Activated CD8-positive, alpha-beta T cell treated with anti-CD3 and anti-CD28 coated beads, Interleukin-2, amount 10 ng/mL, durations not matched to agents 7 days and 5 days (primary cell): ENCODE measurements at regions not wholly inside any gene's neighbourhood (a gene's known extent, or its start where the extent isn't known, plus 50 kb on each side); places are given as distances from the start of the nearest gene placed in this dataset.

Source experiments
- ATAC-seq: fragments of 150-1000 bp; cut with Tn5 transposase; one replicate; pipeline ENCODE4 v1.10.0; 2021; ENCODE audit warnings: moderate library complexity
- CTCF ChIA-PET: fragments of 350-600 bp; sonication (Branson Sonifier 250); formaldehyde crosslinking; loops from one replicate; lab custom pipeline; 2021; ENCODE audit warnings: antibody characterized with exemption; lab: Charles Lee
- POLR2A ChIA-PET: fragments of 350-600 bp; sonication (Branson Sonifier 250); formaldehyde crosslinking; loops from one replicate; lab custom pipeline; 2021; ENCODE audit warnings: antibody characterized with exemption; lab: Charles Lee
- DNase-seq: peaks from one replicate; pipeline ENCODE4 v3.0.0-alpha.2; 2020
- H3K27ac Mint-ChIP-seq: one replicate; pipeline ENCODE4 v1.8.0; 2021; ENCODE audit warnings: mild to moderate bottlenecking, mixed read lengths
- H3K27me3 Mint-ChIP-seq: one replicate; pipeline ENCODE4 v1.8.0; 2021; ENCODE audit warnings: low read depth, mixed read lengths
- H3K36me3 Mint-ChIP-seq: one replicate; pipeline ENCODE4 v1.8.0; 2021; ENCODE audit warnings: low read depth, mixed read lengths
- H3K4me1 Mint-ChIP-seq: one replicate; pipeline ENCODE4 v1.8.0; 2021; ENCODE audit warnings: low read depth, mixed read lengths
- H3K4me3 Mint-ChIP-seq: one replicate; pipeline ENCODE4 v1.8.0; 2021; ENCODE audit warnings: mild to moderate bottlenecking, mixed read lengths
- H3K9me3 Mint-ChIP-seq: one replicate; pipeline ENCODE4 v1.8.0; 2022; ENCODE audit warnings: mixed read lengths; ENCODE audit not compliant: insufficient read depth

GRCh38 chr13:99902657-99903056, 68.9 kb downstream of the ZIC5 start:
- no peaks in the 10 kb centered on the region for H3K9me3 Mint-ChIP-seq
- ChIA-PET CTCF (interaction anchor here (1.4 kb wide), 1 partner anchor 246 kb away, joined by 3 read pairs; no protein-coding TSS in a partner anchor), POLR2A (no interaction called here)
- H3K27me3 Mint-ChIP-seq = peaks cover 48% of the 10 kb centered on the region
- no peak for DNase-seq
- H3K36me3 Mint-ChIP-seq = no peaks in the 10 kb centered on the region
- ATAC-seq = no peak
- H3K4me3 Mint-ChIP-seq = no peak overlapping the region
- no peak overlapping the region for H3K27ac Mint-ChIP-seq
- peaks cover 6% of the 10 kb centered on the region for H3K4me1 Mint-ChIP-seq

DNA sequence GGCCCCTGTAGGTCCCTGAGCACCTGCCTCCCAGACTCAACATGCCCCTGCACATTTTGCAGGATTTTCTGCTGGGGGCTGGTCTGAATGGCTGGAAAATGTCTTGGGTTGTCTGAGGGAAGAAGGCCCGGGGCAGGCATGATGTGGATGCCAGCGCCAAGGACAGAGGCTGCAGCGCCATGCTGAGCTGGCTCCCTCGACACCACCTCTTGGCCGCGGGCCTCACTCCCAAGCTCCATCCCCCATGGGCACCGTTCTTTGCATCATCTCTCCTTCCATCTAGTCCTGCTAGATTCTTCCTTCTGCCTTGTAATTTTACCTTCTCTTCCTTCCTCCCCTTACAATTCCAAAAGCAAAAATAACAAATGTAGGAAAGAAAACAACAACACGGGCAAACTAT, 70.6 kb downstream of the ZIC5 start:
- ChIA-PET CTCF (interaction anchor here (0.8 to 4.0 kb wide), 11 partner anchors 12 to 614 kb away, joined by 3 to 33 read pairs (median 4); no protein-coding TSS in a partner anchor), POLR2A (no interaction called here)
- H3K27ac Mint-ChIP-seq = no peak overlapping the region
- H3K4me3 Mint-ChIP-seq = no peak overlapping the region
- ATAC-seq (no peak), DNase-seq (no peak)
- no peaks in the 10 kb centered on the region for H3K36me3 Mint-ChIP-seq
- H3K27me3 Mint-ChIP-seq = peaks cover 55% of the 10 kb centered on the region
- H3K9me3 Mint-ChIP-seq = no peaks in the 10 kb centered on the region
- peaks cover 6% of the 10 kb centered on the region for H3K4me1 Mint-ChIP-seq

DNA sequence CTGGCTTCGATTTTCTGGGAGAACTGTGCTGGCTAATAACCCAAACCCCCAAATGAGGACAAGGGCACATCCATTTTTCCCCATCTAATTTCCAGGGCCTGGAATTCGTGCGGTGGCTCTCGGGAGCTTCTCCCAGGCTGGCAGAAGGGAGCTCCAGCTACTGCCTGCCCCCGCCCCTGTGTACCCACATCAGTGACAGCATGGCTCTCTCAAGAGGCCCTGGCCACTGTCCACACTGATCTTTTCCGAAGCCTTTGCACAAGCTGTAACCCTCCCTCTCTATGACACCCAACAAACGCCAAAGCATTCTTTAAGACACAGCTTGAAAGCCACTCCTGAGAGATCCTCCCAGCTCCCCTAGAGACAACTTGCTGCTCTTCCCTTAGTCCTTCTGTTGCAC, 73.1 kb downstream of the ZIC5 start:
- no peak for ATAC-seq
- no peak for DNase-seq
- peaks cover 18% of the 10 kb centered on the region for H3K4me1 Mint-ChIP-seq
- H3K9me3 Mint-ChIP-seq = no peaks in the 10 kb centered on the region
- ChIA-PET CTCF (interaction anchor here (1.0 to 4.0 kb wide), 5 partner anchors 16 to 617 kb away, joined by 3 to 23 read pairs (median 6); no protein-coding TSS in a partner anchor), POLR2A (no interaction called here)
- H3K27ac Mint-ChIP-seq = no peak overlapping the region
- no peak overlapping the region for H3K4me3 Mint-ChIP-seq
- H3K36me3 Mint-ChIP-seq = no peaks in the 10 kb centered on the region
- H3K27me3 Mint-ChIP-seq = peaks cover 68% of the 10 kb centered on the region

- ATAC-seq (no peak), DNase-seq (no peak)
- H3K4me1 Mint-ChIP-seq = peaks cover 18% of the 10 kb centered on the region
- ChIA-PET CTCF (interaction anchor here (4.0 kb wide), 1 partner anchor 240 kb away, joined by 23 read pairs; no protein-coding TSS in a partner anchor), POLR2A (no interaction called here)
- no peak overlapping the region for H3K4me3 Mint-ChIP-seq
- no peaks in the 10 kb centered on the region for H3K36me3 Mint-ChIP-seq
- no peaks in the 10 kb centered on the region for H3K9me3 Mint-ChIP-seq
- H3K27ac Mint-ChIP-seq = no peak overlapping the region
- H3K27me3 Mint-ChIP-seq = peaks cover 61% of the 10 kb centered on the region
Observed at GRCh38 chr13:99897076-99897440, 74.5 kb downstream of the ZIC5 start.

GRCh38 chr13:99896369-99897075, 75.0 kb downstream of the ZIC5 start:
- Mint-ChIP-seq H3K4me3 (no peak overlapping the region), H3K9me3 (no peaks in the 10 kb centered on the region), H3K27ac (no peak overlapping the region), H3K36me3 (no peaks in the 10 kb centered on the region), H3K27me3 (peaks cover 57% of the 10 kb centered on the region), H3K4me1 (peaks cover 18% of the 10 kb centered on the region)
- DNase-seq (no peak), ATAC-seq (no peak)
- ChIA-PET CTCF (no interaction called here), POLR2A (no interaction called here)

DNA sequence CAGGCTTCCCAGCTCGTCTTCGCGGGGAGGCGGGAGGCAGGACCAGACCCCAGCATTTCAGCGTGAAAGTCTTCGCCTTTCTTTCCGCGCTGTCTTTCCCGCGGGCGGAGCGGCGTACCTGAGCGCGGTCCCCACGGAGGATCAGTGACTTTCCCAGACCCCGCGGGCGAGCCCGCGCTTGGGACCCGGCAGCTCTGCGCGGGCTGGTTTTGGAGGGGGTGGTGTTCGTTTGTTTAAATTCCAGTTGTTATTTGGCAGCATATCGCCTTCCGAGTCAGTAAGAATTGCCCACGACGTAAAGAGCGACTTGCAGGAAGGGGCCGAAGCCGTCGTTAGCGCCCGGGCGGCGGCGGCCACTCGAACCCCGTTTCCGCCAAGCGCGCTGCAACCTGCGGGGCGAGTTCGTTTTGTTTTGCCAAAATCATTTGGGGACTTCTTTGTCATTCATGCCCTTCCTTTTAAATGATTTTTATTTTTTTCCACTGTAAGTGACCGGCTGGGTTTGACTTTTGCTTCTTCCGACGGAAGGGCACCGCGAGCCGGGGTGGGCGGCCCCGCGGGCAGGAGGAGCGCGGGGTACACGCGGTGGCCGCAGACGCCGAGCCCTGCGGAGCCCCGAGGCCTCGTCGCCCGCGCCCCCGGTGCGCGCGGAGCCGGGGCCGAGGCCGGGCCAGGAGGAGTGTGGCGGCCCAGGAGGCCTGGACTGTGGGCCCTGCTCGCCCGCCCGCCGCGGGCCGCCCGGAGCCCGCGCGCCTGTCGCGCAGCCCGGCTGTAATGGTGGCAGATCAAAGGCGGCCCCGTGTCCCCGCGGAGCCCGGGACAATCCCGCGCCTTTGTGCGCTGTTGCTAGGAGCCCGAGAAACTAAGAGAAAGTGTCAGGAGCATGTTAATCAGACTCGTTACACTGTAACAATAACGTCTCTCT, 75.9 kb downstream of the ZIC5 start:
- ATAC-seq (peak; percentile 39), DNase-seq (no peak)
- no peaks in the 10 kb centered on the region for H3K9me3 Mint-ChIP-seq
- peak overlapping the region; percentile 49 for H3K4me3 Mint-ChIP-seq
- CTCF ChIA-PET = no interaction called here
- POLR2A ChIA-PET = no interaction called here
- peaks cover 18% of the 10 kb centered on the region for H3K4me1 Mint-ChIP-seq
- no peaks in the 10 kb centered on the region for H3K36me3 Mint-ChIP-seq
- peaks cover 55% of the 10 kb centered on the region for H3K27me3 Mint-ChIP-seq
- H3K27ac Mint-ChIP-seq = no peak overlapping the region

GRCh38 chr13:99894840-99895443, 76.6 kb downstream of the ZIC5 start:
- ChIA-PET CTCF (interaction anchor here (1.0 kb wide), 1 partner anchor 238 kb away, joined by 3 read pairs; no protein-coding TSS in a partner anchor), POLR2A (no interaction called here)
- ATAC-seq (no peak), DNase-seq (no peak)
- Mint-ChIP-seq H3K4me3 (peak overlapping the region; percentile 49), H3K36me3 (no peaks in the 10 kb centered on the region), H3K27me3 (peaks cover 53% of the 10 kb centered on the region), H3K4me1 (peaks cover 12% of the 10 kb centered on the region), H3K27ac (no peak overlapping the region), H3K9me3 (no peaks in the 10 kb centered on the region)

DNA sequence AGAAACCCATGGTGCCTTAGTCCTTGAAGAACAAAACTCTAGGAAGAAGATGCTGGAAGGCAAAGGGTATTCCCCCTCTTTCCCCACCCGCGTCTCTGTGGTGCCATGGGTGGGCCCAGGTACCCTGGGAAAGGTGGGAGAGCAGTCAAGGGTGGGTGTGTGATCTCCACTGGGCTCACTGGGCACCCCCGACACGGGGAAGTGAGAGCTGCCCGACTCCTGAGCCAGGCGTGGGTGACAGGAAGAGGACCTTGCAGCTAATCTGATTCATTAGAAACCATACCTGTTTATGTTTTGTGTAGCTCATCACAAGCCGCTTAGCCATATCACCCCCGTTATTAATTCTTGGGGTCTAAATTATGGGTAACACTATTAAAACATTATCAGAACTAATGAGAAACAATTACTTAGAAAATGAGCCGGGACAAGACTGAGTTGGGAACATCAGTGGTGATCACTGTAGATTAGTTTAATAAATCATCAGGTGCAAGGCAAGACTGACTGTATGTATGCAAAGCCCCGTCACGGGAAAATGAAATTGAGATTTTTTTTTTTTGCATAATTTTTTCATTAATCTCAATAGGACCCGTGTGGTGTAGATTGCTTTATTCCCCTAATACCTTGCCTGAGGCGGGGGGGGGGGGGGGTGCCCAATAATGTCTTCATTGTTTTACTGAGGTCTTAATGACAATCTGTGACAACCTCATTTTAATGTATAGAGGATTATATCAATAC, 77.3 kb downstream of the ZIC5 start:
- Mint-ChIP-seq H3K4me1 (peaks cover 12% of the 10 kb centered on the region), H3K36me3 (no peaks in the 10 kb centered on the region), H3K27me3 (peaks cover 58% of the 10 kb centered on the region), H3K4me3 (peak overlapping the region; percentile 49), H3K9me3 (no peaks in the 10 kb centered on the region), H3K27ac (no peak overlapping the region)
- DNase-seq (no peak), ATAC-seq (no peak)
- CTCF ChIA-PET = interaction anchor here (1.0 kb wide), 1 partner anchor 238 kb away, joined by 3 read pairs; no protein-coding TSS in a partner anchor
- POLR2A ChIA-PET = no interaction called here

GRCh38 chr13:99893567-99893966, 78.0 kb downstream of the ZIC5 start:
- DNase-seq (peak; percentile 4), ATAC-seq (no peak)
- Mint-ChIP-seq H3K27me3 (peaks cover 53% of the 10 kb centered on the region), H3K9me3 (no peaks in the 10 kb centered on the region), H3K4me3 (no peak overlapping the region), H3K27ac (no peak overlapping the region), H3K4me1 (peaks cover 12% of the 10 kb centered on the region), H3K36me3 (no peaks in the 10 kb centered on the region)
- CTCF ChIA-PET = interaction anchor here (1.0 kb wide), 1 partner anchor 237 kb away, joined by 3 read pairs; no protein-coding TSS in a partner anchor
- POLR2A ChIA-PET = no interaction called here

DNA sequence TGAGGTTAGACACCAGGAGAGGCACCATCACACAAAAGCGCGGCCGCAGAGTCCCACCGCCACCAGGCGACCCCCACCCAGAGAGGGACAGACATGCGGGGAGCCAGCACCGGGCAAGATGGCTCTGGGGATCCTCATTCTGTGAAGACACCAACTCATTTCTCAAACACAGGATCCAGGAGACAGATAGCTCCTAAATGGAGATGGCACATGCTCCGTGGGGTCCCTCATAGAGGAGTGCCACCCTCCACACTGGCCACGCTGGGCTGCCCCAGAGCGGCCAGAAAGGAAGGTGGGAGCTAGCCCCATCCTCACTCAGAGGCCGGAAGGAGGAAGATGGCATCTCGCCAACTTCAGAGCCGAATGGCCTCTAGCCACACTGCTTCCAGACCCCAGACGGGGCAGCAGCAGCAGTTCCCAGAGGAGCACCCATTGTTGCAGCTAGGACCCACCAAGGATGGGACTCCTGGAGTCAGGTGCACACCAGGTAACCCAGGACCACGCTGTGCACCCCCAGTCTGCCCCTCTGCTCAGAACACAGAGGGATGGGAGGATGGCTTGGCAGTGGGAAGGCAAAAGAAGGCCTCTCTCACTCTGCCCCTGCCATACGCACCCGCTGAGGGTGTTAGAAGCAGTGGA, 78.6 kb downstream of the ZIC5 start:
- CTCF ChIA-PET = interaction anchor here (1.7 kb wide), 1 partner anchor 23 kb away, joined by 5 read pairs; no protein-coding TSS in a partner anchor
- no peak overlapping the region for H3K4me3 Mint-ChIP-seq
- no peaks in the 10 kb centered on the region for H3K9me3 Mint-ChIP-seq
- no peaks in the 10 kb centered on the region for H3K36me3 Mint-ChIP-seq
- DNase-seq = peak; percentile 12
- POLR2A ChIA-PET = no interaction called here
- H3K27me3 Mint-ChIP-seq = peaks cover 48% of the 10 kb centered on the region
- H3K4me1 Mint-ChIP-seq = peaks cover 12% of the 10 kb centered on the region
- no peak for ATAC-seq
- H3K27ac Mint-ChIP-seq = no peak overlapping the region
